Suprapubic skin (tissue), 4 donors: ENCODE measurements at regions not wholly inside any gene's neighbourhood (a gene's known extent, or its start where the extent isn't known, plus 50 kb on each side); places are given as distances from the start of the nearest gene placed in this dataset.

Experiments used
- DNase-seq, 2 donors: peaks; one replicate each; pipeline ENCODE4 v3.0.0-alpha.2; 2019; ENCODE audit warnings: low spot score in 2 of 2
- H3K27ac ChIP-seq: fragments of 200-600 bp; sonication (generic); one replicate; pipeline ENCODE4 v1.5.1; 2019
- H3K27me3 ChIP-seq: fragments of 200-600 bp; sonication (generic); one replicate; pipeline ENCODE4 v1.5.1; 2019
- H3K36me3 ChIP-seq: fragments of 200-600 bp; sonication (generic); one replicate; pipeline ENCODE4 v1.5.1; 2019
- H3K4me1 ChIP-seq: fragments of 200-600 bp; sonication (generic); one replicate; pipeline ENCODE4 v1.5.1; 2019
- H3K4me3 ChIP-seq: fragments of 200-600 bp; sonication (generic); one replicate; pipeline ENCODE4 v1.5.1; 2019; ENCODE audit warnings: mild to moderate bottlenecking
- H3K9me3 ChIP-seq: fragments of 200-600 bp; sonication (generic); one replicate; pipeline ENCODE4 v1.5.1; 2019
- EP300 ChIP-seq: sonication (generic); formaldehyde crosslinking; IDR thresholded peaks from one replicate; pipeline ENCODE4 v1.6.1; 2017; ENCODE audit warnings: antibody characterized with exemption
- POLR2A ChIP-seq, 2 donors: fragments of 450-650 bp; IDR thresholded peaks; one replicate each; pipeline ENCODE4 v1.6.1; 2017; ENCODE audit warnings: antibody characterized with exemption in 2 of 2, mild to moderate bottlenecking in 2 of 2, moderate library complexity in 2 of 2
- POLR2AphosphoS5 ChIP-seq, 3 donors: sonication (generic); formaldehyde crosslinking; IDR thresholded peaks; one replicate each; pipeline ENCODE4 v1.6.1; 2017; ENCODE audit warnings: antibody characterized with exemption in 3 of 3
- WGBS: methylation state at CpG from one replicate; pipeline ENCODE4 v1.1.5; 2018; 5-methylcytosine and 5-hydroxymethylcytosine counted together
- TF ChIP-seq, protein P1 (sequence below), 2 donors: fragments of 200-600 bp in 1 of 2; fragments of 450-650 bp in 1 of 2; sonication (generic) in 1 of 2; IDR thresholded peaks; one replicate each; pipeline ENCODE4 v1.5.1; 2016 to 2019; ENCODE audit warnings: antibody characterized with exemption in 2 of 2, mild to moderate bottlenecking in 1 of 2, moderate library complexity in 1 of 2

GRCh38 chr12:90619943-90620342 lies 335.0 kb downstream of the CCER1 start:
- WGBS: 91% methylated on average over 2 of the region's 2 CpGs
- TF ChIP-seq EP300: no peak
- no peak for TF ChIP-seq POLR2A (IDR thresholded peaks at IDR 0.05)
- TF ChIP-seq, protein P1, sequence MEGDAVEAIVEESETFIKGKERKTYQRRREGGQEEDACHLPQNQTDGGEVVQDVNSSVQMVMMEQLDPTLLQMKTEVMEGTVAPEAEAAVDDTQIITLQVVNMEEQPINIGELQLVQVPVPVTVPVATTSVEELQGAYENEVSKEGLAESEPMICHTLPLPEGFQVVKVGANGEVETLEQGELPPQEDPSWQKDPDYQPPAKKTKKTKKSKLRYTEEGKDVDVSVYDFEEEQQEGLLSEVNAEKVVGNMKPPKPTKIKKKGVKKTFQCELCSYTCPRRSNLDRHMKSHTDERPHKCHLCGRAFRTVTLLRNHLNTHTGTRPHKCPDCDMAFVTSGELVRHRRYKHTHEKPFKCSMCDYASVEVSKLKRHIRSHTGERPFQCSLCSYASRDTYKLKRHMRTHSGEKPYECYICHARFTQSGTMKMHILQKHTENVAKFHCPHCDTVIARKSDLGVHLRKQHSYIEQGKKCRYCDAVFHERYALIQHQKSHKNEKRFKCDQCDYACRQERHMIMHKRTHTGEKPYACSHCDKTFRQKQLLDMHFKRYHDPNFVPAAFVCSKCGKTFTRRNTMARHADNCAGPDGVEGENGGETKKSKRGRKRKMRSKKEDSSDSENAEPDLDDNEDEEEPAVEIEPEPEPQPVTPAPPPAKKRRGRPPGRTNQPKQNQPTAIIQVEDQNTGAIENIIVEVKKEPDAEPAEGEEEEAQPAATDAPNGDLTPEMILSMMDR (IDR thresholded peaks at IDR 0.05): no peak
- TF ChIP-seq POLR2AphosphoS5 (IDR thresholded peaks at IDR 0.05): no peak
- Histone ChIP-seq H3K9me3 (no peaks in the 10 kb centered on the region), H3K27ac (no peak overlapping the region), H3K36me3 (no peaks in the 10 kb centered on the region), H3K27me3 (no peaks in the 10 kb centered on the region), H3K4me1 (peaks cover 4% of the 10 kb centered on the region), H3K4me3 (no peak overlapping the region)
- DNase-seq: no peak

DNA sequence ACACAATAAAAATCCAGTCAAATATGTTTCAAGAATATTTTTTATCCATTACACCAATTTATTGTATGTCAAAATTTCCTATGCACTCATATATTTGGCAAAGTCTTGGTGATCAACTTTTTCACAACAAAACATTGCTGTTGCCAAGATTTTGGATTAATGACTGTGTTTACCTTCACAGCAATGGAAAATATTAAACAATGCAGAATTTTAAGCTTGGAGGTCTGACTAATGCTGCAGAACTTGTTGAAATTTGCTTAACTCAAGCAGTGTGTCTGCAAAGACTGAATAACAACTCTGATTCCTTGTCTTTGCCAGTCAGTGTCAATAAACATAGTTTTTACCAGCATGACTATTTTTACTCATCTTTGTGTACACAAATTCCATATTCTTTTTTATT lies 336.4 kb downstream of the CCER1 start:
- Histone ChIP-seq H3K9me3 (no peaks in the 10 kb centered on the region), H3K4me3 (no peak overlapping the region), H3K27me3 (no peaks in the 10 kb centered on the region), H3K27ac (no peak overlapping the region), H3K4me1 (peaks cover 4% of the 10 kb centered on the region), H3K36me3 (no peaks in the 10 kb centered on the region)
- no peak for DNase-seq
- TF ChIP-seq EP300: no peak

DNA sequence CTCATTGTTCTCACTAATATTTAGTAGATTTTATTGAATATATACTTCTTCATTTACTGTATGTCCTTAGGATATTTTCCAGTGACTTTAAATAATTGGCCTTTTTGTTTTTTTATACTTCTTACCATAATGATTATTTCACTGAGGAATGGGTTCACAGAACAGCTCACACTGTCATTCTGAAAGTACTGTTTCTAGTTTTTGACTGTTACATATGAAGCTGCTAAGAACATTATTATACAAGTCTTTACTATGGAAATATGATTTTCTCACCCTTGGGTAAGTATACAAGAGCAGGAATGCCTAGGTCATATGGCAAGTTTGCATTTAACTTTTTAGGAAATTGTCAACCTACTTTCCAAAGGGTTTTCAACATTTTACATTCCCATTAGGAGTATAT lies 343.1 kb downstream of the CCER1 start:
- no peak overlapping the region for H3K27ac ChIP-seq
- no peaks in the 10 kb centered on the region for H3K4me1 ChIP-seq
- no peaks in the 10 kb centered on the region for H3K27me3 ChIP-seq
- H3K4me3 ChIP-seq: no peak overlapping the region
- no peak for DNase-seq
- no peaks in the 10 kb centered on the region for H3K9me3 ChIP-seq
- TF ChIP-seq POLR2AphosphoS5 (IDR thresholded peaks at IDR 0.05) (no peak), POLR2A (IDR thresholded peaks at IDR 0.05) (no peak), EP300 (no peak)
- TF ChIP-seq, protein P1 (IDR thresholded peaks at IDR 0.05): no peak
- H3K36me3 ChIP-seq: no peaks in the 10 kb centered on the region

DNA sequence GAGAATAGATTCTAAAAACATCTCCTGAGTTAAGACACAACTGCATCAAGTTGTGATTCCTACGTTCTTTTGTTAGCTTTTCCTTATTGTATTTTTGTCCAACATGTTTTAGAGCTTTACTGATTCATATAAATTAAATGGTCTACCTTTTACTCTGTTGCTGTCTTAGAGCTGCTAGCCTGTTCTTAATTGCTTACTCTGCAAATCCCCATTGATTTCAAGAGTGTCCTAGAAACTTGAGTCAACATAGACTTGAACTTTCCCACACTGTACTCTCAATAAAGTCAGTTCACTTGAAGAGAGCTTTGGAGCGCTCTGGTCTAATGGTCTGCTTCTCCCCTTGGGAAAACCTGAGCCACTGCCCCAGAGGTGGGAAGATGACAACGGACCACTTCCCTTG lies 343.9 kb downstream of the CCER1 start:
- Histone ChIP-seq H3K27me3 (no peaks in the 10 kb centered on the region), H3K36me3 (no peaks in the 10 kb centered on the region), H3K9me3 (no peaks in the 10 kb centered on the region), H3K4me3 (no peak overlapping the region), H3K4me1 (no peaks in the 10 kb centered on the region), H3K27ac (no peak overlapping the region)
- 61% methylated on average over 3 of the region's 3 CpGs for WGBS
- no peak for DNase-seq
- TF ChIP-seq, protein P1 (IDR thresholded peaks at IDR 0.05): no peak
- no peak for TF ChIP-seq POLR2AphosphoS5 (IDR thresholded peaks at IDR 0.05)
- no peak for TF ChIP-seq POLR2A (IDR thresholded peaks at IDR 0.05)
- no peak for TF ChIP-seq EP300

GRCh38 chr12:90593596-90594295 lies 361.2 kb downstream of the CCER1 start:
- WGBS: 78% methylated on average over 2 of the region's 2 CpGs

More at GRCh38 chr12:90593596-90594295, 361.2 kb downstream of the CCER1 start:
- H3K36me3 ChIP-seq: no peaks in the 10 kb centered on the region
- H3K27me3 ChIP-seq: no peaks in the 10 kb centered on the region
- no peak for TF ChIP-seq EP300
- no peak for TF ChIP-seq POLR2A (IDR thresholded peaks at IDR 0.05)
- TF ChIP-seq, protein P1 (IDR thresholded peaks at IDR 0.05): no peak
- TF ChIP-seq POLR2AphosphoS5 (IDR thresholded peaks at IDR 0.05): no peak
- no peak for DNase-seq
- H3K4me3 ChIP-seq: no peak overlapping the region
- H3K27ac ChIP-seq: no peak overlapping the region
- H3K9me3 ChIP-seq: no peaks in the 10 kb centered on the region
- no peaks in the 10 kb centered on the region for H3K4me1 ChIP-seq
